EL (cell line): ENCODE measurements at regions not wholly inside any gene's neighbourhood (a gene's known extent, or its start where the extent isn't known, plus 50 kb on each side); places are given as distances from the start of the nearest gene placed in this dataset.
"Not testable (repeated sequence)": the region's sequence is repeated elsewhere in the genome, so short reads cannot be mapped to it uniquely, and the experiment has no call there.

Experiments
- DNase-seq: peaks from one replicate; pipeline ENCODE4 v3.0.0-alpha.2; 2016

GRCh38 chr10:21285742-21286331 is 239.6 kb downstream of the SKIDA1 start:
- DNase-seq = no peak

DNA sequence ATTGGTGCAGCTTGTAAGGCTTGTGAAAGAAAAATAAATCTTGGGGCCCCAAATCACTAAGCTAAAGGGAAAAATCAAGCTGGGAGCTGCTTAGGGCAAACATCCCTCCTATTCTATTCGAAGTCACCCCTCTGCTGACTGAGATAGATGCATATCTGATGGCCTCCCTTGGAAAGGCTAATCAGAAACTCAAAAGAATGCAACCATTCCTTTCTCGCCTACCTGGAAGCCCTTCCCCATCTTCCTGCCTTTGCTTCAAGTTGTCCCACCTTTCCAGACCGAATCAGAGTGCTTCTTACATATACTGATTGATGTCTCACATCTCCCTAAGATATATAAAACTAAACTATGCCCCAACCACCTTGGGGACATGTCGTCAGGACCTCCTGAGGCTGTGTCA is 240.3 kb downstream of the SKIDA1 start:
- DNase-seq = no peak

- no peak for DNase-seq
These were observed 241.2 kb downstream of the SKIDA1 start for GRCh38 chr10:21284301-21284700.

DNA sequence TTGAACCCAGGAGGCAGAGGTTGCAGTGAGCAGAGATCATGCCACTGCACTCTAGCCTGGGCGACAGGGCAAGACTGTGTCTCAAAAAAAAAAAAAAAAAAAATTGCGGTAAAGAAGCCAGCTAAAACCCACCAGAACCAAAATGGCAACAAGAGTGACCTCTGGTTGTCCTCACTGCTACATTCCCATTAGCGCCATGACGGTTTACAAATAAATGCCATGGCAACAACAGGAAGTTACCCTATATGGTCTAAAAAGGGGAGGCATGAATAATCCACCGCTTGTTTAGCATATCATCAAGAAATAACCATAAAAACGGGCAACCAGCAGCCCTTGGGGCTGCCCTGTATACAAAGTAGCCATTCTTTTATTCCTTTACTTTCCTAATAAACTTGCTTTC is 242.4 kb downstream of the SKIDA1 start:
- DNase-seq = not testable (repeated sequence)

DNA sequence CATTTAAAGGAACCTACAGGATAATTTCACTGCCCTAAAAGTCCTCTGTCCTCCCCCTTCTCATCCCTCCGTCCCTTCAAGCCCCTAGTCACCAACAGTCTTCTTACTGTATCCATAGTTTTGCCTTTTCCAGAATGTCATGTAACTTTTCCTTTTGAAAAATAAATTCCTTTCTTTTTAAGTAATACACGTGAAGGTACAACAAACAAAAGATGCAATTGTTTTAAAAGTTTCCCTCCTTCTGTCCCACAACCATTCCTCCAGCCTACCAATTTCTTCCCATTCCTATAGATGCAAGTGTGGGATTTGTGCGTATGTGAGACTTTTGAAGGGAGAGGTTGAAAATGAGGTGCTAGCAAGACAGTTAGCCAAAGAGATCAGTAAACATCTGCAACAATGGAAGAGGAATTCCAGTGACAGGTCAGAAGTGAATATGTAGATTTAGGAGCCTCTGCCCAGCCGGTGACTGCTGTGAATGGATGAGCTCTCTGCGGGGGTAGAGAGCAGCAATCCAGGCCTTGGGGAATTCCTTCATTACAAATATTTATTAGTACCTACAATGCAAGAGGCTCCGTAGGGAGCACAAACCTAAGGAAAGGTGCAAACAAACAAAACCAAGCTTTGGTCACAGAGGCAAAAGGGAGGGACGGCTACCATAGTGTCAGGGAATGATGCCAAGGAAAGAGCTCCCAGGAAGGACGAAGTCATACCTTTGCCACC is 243.6 kb downstream of the SKIDA1 start:
- no peak for DNase-seq

- no peak for DNase-seq
These were observed 244.4 kb downstream of the SKIDA1 start for GRCh38 chr10:21280971-21281572.

GRCh38 chr10:21280037-21280436 is 245.4 kb downstream of the SKIDA1 start:
- no peak for DNase-seq

- no peak for DNase-seq
These were observed 246.3 kb downstream of the SKIDA1 start for GRCh38 chr10:21279217-21279575.

GRCh38 chr10:21278491-21279216 is 246.8 kb downstream of the SKIDA1 start:
- DNase-seq = peak; percentile 92

GRCh38 chr10:21273400-21273968 is 252.0 kb downstream of the SKIDA1 start:
- no peak for DNase-seq

DNA sequence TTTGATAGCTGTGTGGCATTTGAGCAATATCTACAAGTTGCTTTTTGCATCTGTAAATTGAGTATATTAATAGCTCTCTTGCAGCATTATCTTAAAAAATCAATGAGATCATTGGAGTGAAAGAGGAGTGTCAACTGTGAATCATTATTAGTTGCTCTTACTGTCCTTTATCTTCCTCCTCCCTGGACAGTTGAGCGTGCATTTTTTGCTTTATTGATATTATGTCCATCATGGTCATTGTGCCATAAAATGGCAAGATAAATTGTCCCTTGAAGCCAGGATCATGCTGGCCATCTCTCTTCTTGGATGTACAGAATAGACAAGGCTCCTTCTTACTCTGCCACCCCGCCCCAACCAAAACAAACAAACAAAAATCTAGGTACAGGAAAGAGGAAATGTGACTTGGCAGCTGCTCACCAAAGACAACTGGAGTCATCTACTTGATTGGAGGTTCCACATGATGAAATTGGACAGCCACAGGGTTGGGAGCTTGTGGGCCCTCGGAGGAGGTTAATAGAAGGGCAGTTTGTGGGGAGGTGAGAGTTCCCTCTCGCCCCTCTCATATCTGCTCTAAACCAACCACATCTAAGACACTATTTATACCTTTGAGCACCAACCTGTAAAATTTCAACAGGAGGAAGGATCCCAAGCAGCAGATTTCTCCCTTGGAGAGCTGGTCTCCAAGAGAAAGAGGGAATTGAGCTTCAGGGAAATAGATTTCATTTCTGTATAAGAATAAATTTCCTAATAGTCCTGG is 252.7 kb downstream of the SKIDA1 start:
- no peak for DNase-seq

DNA sequence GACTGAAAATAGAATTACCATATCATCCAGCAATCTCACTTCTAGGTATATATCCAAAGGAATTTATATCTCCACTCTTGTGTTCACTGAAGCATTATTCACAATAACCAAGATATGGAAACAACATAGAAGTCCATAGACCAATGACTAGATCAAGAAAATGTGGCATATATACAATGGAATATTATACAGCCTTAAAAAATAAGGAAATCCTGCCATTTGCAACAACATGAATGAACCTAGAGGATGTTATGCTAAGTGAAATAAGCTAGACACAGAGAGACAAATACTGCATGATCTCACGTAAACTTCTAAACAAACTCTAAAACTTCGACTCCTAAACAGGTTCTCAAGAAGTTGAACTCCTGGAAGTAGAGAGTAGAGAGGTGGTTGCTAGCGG is 254.5 kb downstream of the SKIDA1 start:
- no peak for DNase-seq

GRCh38 chr10:21269289-21269688 is 256.2 kb downstream of the SKIDA1 start:
- no peak for DNase-seq

DNA sequence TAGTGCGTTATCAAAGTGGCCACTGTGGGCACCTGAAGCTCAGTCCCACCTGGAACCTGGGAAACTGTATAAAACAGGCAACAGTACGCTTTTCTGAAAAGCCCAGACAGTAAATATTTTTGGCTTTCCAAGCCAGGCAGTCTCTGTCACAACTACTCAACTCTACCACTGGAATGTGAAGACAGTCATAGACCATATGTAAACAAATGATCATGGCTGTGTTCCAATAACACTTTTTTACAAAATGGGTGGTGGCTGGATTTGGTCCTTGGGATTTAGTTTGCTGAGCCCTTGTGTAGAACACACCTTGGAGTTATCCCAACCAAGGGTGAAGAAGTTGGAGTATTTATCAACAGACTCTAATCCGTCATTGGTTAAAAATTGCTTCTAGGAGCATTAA is 259.9 kb downstream of the SKIDA1 start:
- DNase-seq = peak; percentile 34

- DNase-seq = no peak
These were observed 261.2 kb downstream of the SKIDA1 start for GRCh38 chr10:21264271-21264670.

- no peak for DNase-seq
These were observed 261.6 kb downstream of the SKIDA1 start for GRCh38 chr10:21263839-21264238.

- no peak for DNase-seq
These were observed 262.1 kb downstream of the SKIDA1 start for GRCh38 chr10:21263263-21263803.

GRCh38 chr10:21261842-21262294 is 263.6 kb downstream of the SKIDA1 start:
- DNase-seq = no peak

DNA sequence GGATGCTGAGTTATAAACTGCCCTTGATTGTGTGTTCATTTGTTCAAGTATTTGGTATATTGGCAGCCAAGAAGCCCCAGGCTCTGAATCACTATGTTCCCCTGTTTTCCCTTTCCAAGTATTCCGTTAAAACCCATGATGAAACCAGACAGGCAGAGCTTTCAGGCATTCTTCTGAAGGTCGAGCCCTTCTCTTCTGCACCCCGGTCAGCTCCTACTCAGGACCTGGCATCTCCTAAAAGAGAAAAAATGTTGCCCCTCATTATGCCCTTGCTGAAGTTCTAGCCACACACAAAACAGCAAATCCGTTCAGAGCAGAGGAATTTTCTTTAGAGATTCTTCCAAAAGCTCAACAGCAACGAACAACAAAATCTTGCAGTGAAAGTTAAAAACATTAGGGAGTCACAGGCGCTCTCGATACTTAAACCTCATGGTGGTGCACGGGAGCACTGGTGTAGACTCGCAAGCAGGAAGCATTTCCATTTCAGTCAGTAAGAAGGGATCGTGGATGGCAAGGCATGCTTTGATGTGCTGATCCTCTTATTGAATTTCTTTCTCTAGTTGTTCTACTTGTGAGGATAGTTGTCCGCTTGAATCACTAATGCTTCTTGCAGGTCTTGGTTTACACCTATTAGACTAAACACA is 264.9 kb downstream of the SKIDA1 start:
- no peak for DNase-seq

- DNase-seq = no peak
These were observed 265.4 kb downstream of the SKIDA1 start for GRCh38 chr10:21260066-21260465.

GRCh38 chr10:21257919-21258318 is 267.6 kb downstream of the SKIDA1 start:
- peak; percentile 45 for DNase-seq

GRCh38 chr10:21257191-21257590 is 268.3 kb downstream of the SKIDA1 start:
- no peak for DNase-seq
